ENCODE measurements at regions not wholly inside any gene's neighbourhood (a gene's known extent, or its start where the extent isn't known, plus 50 kb on each side); places are given as distances from the start of the nearest gene placed in this dataset.

GRCh38 chr12:34294671-34295365, 272.5 kb downstream of the ALG10 start:
- intact Hi-C loops (cut with DNase I): no loop called here
- Histone ChIP-seq H3K36me3 (no peaks in the 10 kb centered on the region), H3K27ac (no peak overlapping the region), H3K27me3 (ENCODE audit: low read depth) (no peaks in the 10 kb centered on the region), H3K9me3 (peaks cover 8% of the 10 kb centered on the region), H3K4me3 (no peak overlapping the region), H3K4me1 (no peaks in the 10 kb centered on the region)
- TF ChIP-seq, protein P1, sequence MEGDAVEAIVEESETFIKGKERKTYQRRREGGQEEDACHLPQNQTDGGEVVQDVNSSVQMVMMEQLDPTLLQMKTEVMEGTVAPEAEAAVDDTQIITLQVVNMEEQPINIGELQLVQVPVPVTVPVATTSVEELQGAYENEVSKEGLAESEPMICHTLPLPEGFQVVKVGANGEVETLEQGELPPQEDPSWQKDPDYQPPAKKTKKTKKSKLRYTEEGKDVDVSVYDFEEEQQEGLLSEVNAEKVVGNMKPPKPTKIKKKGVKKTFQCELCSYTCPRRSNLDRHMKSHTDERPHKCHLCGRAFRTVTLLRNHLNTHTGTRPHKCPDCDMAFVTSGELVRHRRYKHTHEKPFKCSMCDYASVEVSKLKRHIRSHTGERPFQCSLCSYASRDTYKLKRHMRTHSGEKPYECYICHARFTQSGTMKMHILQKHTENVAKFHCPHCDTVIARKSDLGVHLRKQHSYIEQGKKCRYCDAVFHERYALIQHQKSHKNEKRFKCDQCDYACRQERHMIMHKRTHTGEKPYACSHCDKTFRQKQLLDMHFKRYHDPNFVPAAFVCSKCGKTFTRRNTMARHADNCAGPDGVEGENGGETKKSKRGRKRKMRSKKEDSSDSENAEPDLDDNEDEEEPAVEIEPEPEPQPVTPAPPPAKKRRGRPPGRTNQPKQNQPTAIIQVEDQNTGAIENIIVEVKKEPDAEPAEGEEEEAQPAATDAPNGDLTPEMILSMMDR (IDR thresholded peaks at IDR 0.05): no peak
- no peak for DNase-seq
- ATAC-seq: no peak

DNA sequence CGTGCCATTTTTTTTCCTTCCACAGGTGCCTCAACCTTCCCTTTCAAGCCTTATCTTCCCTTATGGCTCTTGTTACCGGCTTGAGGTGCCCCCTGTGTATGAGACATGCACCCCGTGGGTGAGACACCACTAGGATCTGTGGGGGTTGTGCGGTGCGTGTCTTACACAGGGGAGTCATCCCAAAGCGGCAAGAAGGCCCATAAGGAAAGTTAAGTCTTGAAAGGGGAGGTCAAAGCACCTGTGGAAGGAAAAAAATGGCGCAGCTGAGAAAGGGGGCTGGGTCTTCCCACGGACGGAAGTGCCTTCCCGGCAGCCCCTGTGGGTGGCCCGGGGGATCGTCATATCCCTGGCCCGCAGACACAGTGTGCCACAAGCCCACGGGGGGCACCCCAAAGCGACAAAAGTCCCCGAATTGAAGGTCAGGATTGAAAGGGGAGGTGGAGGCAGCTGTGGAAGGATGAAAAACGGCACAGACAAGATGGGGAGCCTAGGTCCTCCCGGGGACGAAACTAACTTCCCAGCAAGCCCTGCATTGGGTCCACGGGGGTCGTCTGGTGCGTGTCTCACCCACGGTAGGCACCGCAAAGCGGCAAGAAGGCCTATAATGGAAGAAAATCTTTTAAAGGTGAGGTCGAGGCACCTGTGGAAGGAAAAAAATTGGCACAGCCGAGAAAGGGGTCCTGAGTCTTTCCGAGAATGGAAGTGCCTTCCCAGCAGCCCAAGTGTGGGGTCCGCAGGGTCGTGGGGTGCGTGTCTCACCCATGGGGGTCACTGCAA, 273.3 kb downstream of the ALG10 start:
- peaks cover 8% of the 10 kb centered on the region for H3K9me3 ChIP-seq
- H3K27me3 ChIP-seq (ENCODE audit: low read depth): no peaks in the 10 kb centered on the region
- no peaks in the 10 kb centered on the region for H3K4me1 ChIP-seq
- ATAC-seq (no peak), DNase-seq (peak; percentile 23)
- TF ChIP-seq, protein P1 (IDR thresholded peaks at IDR 0.05): no peak
- H3K27ac ChIP-seq: no peak overlapping the region
- H3K4me3 ChIP-seq: no peak overlapping the region
- intact Hi-C loops (cut with DNase I): no loop called here
- no peaks in the 10 kb centered on the region for H3K36me3 ChIP-seq

GRCh38 chr12:34296143-34297041, 274.1 kb downstream of the ALG10 start:
- Histone ChIP-seq H3K9me3 (peaks cover 13% of the 10 kb centered on the region), H3K4me3 (no peak overlapping the region), H3K27ac (no peak overlapping the region), H3K36me3 (no peaks in the 10 kb centered on the region), H3K4me1 (no peaks in the 10 kb centered on the region), H3K27me3 (ENCODE audit: low read depth) (no peaks in the 10 kb centered on the region)
- ATAC-seq (no peak), DNase-seq (peak; percentile 20)
- intact Hi-C loops (cut with DNase I): no loop called here
- TF ChIP-seq, protein P1 (IDR thresholded peaks at IDR 0.05): no peak

- ATAC-seq: no peak
- intact Hi-C loops (cut with DNase I): no loop called here
- H3K9me3 ChIP-seq: peaks cover 14% of the 10 kb centered on the region
Measured at GRCh38 chr12:34297126-34297789, 275.0 kb downstream of the ALG10 start.

More at GRCh38 chr12:34297126-34297789, 275.0 kb downstream of the ALG10 start:
- H3K4me3 ChIP-seq: no peak overlapping the region
- H3K27ac ChIP-seq: no peak overlapping the region
- no peaks in the 10 kb centered on the region for H3K4me1 ChIP-seq
- DNase-seq: peak; percentile 5
- TF ChIP-seq, protein P1 (IDR thresholded peaks at IDR 0.05): no peak
- H3K36me3 ChIP-seq: no peaks in the 10 kb centered on the region
- no peaks in the 10 kb centered on the region for H3K27me3 ChIP-seq (ENCODE audit: low read depth)
